Upper lobe of left lung (tissue), 4 donors: ENCODE measurements at regions not wholly inside any gene's neighbourhood (a gene's known extent, or its start where the extent isn't known, plus 50 kb on each side); places are given as distances from the start of the nearest gene placed in this dataset.

Source experiments
- EP300 ChIP-seq, 4 donors: sonication (generic); formaldehyde crosslinking; IDR thresholded peaks; one replicate each; pipeline ENCODE4 v1.5.1; 2017; ENCODE audit warnings: antibody characterized with exemption in 4 of 4, control low read depth in 2 of 4
- POLR2A ChIP-seq, 4 donors: fragments of 450-650 bp; IDR thresholded peaks; one replicate each; pipeline ENCODE4 v1.5.1; 2016 to 2017; ENCODE audit warnings: antibody characterized with exemption in 4 of 4, mild to moderate bottlenecking in 2 of 4
- TF ChIP-seq, protein P1 (sequence below), 6 experiments: fragments of 450-650 bp in 4 of 6; fragments of 200-600 bp in 2 of 6; sonication (generic) in 2 of 6; IDR thresholded peaks; one replicate each; pipeline ENCODE4 v1.5.1; 2016 to 2019; ENCODE audit warnings: antibody characterized with exemption in 6 of 6

DNA sequence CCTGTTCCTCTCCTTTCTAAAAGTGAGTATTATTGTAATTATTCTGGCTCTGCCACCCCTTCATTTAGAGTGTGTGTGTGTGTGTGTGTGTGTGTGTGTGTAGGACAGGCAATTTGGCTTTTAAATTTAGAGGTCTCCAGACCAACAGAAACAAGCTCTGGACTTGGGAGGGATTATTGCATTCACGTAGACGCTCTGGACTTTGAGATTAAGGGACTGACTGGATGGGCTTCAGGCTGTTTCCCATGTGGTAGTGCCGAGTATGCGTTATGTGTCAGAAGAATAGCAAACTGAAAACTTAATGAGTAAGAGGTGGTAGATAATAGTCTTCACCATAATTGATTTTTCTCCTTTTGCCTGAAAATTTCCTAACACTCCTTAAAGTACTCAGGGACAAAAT is 281.9 kb downstream of the USP25 start:
- TF ChIP-seq, protein P1, sequence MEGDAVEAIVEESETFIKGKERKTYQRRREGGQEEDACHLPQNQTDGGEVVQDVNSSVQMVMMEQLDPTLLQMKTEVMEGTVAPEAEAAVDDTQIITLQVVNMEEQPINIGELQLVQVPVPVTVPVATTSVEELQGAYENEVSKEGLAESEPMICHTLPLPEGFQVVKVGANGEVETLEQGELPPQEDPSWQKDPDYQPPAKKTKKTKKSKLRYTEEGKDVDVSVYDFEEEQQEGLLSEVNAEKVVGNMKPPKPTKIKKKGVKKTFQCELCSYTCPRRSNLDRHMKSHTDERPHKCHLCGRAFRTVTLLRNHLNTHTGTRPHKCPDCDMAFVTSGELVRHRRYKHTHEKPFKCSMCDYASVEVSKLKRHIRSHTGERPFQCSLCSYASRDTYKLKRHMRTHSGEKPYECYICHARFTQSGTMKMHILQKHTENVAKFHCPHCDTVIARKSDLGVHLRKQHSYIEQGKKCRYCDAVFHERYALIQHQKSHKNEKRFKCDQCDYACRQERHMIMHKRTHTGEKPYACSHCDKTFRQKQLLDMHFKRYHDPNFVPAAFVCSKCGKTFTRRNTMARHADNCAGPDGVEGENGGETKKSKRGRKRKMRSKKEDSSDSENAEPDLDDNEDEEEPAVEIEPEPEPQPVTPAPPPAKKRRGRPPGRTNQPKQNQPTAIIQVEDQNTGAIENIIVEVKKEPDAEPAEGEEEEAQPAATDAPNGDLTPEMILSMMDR (IDR thresholded peaks at IDR 0.05), result no peak
- TF ChIP-seq EP300 (IDR thresholded peaks at IDR 0.05) (no peak), POLR2A (IDR thresholded peaks at IDR 0.05) (no peak)
